DMS153 (cell line): ENCODE measurements at regions not wholly inside any gene's neighbourhood (a gene's known extent, or its start where the extent isn't known, plus 50 kb on each side); places are given as distances from the start of the nearest gene placed in this dataset.

Source experiments
- DNase-seq: peaks from one replicate; lab custom pipeline; 2025; lab: John Stamatoyannopoulos, UW

DNA sequence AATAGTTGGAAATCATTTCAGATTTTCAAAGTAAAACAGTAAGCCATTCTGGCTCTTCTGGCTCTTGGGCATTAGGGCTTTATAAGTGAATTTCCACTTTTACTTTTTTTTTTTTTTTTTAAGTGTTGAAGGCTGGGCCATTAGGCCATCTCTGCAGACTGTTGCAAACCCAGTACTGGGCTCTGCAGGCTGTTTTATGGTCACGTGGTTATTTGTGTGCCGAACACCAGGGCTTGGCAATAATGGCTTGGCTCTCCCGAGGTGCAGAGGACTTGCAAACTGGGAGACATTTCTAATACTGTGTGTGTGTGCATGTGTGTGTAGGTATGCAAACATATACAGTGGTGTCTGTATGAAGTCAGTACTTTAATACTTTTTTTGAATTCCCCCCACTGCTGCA, 194.9 kb upstream of the CDH5 start:
- DNase-seq, result no peak

DNA sequence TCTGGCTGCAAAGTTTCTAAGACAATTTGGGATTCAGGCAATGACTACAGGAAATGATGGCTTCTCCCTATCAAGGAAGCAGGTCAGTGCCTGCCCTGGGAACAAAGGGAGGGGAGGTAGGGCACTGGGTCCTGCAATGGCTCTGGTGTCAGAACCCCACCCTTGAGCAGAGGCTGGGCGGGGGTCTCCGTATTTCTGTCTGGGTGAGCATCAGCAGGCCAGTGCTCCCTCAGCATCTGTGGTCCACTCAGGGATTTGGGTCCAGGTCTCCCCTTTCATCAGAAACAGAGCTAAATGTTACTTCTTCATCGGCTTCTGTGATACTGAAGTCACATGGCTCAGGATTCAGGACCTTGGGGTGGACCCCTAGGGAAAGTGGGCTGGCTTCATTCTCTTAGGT, 195.5 kb upstream of the CDH5 start:
- no peak for DNase-seq

DNA sequence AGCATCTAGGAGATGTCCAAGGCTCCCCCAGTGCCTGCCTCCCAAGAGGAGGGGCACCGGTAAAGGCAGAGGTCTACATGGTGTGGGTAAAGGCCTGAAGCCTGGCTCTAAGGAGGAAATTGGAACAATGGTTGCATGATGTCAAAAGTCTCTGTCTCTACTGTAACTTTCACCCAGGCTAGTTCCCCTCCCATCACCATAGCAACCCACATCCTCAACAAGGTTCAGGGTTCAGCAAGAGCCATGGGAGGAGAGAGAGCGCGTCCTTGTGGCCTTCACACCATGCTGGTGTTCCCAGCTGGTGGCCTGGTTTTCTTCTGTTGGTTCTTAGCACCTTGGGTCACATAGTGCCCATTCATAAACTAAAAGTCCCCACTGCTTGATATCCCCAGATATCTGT, 196.7 kb upstream of the CDH5 start:
- no peak for DNase-seq

DNA sequence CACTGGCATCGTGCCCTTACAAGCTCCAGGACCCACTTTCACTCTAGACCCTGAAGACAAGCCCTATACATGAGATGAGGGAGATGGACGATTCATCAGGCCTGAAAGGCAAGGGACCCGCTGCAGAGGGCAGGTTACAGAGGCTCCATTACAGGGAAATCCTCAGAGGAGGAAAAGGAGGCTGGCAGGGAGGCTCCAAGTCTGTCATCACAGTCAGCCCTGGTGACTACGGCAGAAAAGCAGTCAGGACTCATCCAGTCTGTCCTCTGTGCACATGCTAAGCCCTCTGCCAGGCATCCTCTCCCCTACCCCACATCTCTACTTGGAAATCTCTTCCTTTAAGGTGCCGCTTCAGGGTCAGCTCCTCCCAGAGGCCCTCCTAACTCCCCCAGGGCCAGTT, 197.7 kb upstream of the CDH5 start:
- no peak for DNase-seq

DNA sequence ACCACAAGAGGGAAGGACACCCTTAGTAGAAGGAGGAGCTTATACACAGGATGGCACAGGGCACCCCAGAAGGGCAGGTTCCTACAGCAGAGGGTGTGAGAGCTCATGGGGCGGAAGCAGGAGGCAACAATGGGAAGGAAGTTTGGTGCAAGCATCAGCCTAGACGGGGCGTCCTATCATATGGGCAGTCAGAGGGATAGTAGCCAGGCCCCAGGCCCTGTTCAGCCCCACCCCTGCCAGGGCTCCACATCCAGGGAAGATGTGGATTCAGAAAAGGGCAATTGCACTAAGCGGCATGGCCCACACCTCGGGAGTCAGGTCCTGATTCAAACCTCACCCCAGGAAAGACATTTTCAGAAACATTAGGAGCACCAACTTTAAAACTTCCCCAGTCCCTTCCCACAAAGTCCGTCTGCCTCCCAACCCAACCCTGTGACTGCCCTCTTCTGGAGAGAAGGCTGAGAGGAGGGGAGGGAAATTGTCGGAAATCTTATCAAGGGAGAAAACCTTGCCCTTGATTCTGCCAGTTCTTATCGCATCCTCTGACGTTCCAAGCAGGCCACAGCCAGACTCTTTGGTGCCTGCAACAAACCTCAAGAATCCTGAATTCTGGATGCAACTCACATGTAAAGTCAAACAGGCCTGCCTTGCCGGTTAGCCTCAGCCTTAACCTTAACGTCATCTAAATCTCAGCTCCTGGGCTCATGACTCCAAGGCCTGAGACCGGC, 198.8 kb upstream of the CDH5 start:
- DNase-seq, result no peak

DNA sequence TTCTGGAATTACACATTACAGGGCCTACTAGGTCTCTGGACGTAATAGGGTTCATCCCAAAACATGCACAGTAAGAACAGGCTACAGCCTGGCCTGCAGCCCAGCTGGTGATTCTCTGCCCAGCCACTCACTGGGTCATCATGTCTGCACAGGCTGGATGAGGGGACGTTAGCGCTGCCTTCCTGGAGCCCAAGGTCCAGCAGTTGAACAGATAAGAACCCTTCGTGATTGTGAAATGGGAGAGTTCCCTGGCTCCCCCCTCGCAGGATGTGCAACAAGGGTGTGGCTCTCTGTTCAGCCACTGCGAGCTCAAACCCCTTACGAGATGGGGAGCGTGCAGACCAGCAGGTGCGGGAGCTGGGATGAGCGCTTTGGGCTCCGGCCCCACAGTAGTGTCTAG, 200.0 kb upstream of the CDH5 start:
- no peak for DNase-seq

DNA sequence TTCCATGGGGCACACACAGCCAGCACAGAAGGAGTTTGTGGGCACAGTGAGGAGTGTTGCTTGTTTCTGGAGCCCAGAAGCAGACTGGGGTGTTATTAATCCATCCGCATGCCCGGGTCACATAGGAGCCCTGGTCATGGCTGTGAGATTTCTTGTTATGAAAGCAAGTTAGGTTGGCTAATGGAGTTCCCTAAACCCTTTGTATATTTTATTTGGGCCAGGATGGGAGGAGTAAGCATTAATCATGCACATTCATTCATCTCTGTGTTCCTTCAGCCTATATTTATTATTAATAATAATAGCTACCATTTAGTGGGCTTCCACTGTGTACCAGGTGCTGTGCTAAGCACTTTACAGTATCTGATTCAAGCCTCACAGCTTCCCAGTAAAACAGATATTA, 200.6 kb upstream of the CDH5 start:
- DNase-seq, result no peak

DNA sequence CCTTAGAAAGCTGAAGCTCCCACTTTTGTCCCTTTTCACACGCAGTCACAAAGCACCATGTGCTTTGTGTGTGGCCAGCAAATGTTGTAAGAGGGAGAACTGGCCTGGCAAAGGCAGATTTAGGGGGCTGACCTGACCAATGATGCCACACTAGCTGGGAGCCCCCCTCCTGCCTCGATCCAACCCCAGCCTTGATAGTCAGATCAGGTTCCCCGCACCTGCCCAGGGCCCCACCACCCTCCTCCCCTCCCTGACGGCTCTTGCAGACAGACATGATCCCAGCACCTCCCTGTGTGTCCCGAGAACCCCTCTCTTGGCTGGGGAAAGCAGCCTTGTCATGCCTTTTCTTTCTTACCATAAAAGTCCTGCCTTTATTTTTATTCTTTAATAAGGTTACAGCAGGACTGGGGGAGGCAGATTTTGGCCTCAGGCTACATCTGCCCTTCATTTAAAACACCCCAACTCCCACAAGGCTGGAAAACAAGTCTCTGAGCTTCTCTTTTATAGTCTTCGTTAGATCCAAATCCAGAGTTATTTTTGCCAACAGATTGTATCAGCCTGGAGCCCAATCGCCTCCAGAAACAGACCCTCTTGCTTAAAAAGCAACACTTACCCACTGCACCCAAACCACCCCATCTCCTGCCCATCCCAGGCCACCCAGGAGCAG, 201.8 kb upstream of the CDH5 start:
- DNase-seq, result no peak

DNA sequence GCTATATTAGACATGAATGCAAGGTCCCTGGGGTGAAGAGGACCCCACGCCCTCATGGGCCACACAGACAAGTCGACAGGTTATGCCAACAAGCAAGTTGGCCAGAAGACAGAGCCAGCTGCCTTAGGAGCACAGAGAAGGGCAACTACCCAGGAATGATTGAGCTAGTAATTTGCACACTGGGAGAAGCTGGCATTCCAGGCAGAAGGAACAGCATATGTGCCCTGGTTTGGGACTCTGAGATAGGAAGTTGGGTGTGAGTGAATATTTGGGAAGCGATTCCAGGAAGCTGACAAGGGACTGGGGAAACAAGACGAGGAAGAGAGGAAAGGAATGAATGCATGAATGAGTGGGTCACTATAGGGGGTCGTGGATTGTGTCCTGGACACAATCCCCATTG, 203.7 kb upstream of the CDH5 start:
- DNase-seq, result no peak

DNA sequence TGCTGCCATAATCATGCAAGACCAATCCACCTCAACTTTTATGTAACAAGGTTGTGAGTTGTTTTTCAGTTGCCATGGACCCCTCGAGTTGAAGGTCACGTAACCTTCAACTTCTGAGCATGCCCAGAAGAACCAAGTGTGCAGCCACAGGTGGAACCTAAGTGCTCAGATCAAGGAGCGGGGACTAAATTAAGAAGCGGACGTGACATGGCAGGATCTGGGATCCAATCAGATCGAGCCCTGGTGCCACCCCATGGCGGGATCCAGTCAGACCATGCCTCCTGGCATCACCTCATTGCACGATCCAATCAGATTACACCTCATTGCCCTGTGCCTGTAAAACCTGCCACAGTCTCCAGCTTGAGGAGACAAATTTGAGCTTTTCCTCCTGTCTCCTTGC, 204.5 kb upstream of the CDH5 start:
- no peak for DNase-seq

DNA sequence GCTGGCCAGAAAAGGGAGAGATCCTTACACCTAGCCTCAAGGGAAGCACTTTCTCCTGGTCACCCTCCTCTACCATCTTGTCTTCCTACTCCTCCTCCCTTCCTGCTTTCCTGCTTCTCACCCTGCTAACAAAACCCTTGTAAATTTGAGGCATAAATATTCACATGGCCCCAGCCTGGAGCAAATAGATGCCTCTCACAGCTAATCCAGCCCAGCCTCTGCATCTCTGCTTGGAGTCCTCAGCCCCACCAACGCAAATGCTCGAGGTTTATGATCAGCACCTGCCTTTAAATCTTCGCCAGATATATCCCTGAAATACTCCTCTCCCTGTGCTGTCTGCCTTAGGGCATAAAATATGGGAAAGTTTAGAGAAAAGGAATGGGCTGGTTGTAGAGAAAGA, 205.2 kb upstream of the CDH5 start:
- DNase-seq, result no peak

DNA sequence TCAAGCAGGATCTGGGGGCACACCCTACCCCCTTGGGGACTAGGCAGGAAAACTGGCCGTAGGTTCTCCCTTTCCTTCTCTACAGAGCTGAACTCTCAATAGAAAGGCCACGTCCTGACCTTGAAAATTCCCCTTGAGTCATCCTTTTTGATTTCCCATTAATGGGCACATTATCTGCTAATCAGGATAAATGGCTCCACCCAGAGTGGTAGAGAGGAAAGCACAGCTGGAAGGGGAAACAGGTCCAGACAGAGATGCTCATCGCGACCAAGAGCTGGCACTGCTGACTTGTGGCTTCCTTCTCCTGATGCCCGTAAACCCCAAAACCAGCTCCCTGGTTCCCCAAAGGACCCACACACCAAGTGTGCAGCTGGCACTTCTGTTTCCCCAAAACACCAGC, 206.5 kb upstream of the CDH5 start:
- DNase-seq, result no peak

DNA sequence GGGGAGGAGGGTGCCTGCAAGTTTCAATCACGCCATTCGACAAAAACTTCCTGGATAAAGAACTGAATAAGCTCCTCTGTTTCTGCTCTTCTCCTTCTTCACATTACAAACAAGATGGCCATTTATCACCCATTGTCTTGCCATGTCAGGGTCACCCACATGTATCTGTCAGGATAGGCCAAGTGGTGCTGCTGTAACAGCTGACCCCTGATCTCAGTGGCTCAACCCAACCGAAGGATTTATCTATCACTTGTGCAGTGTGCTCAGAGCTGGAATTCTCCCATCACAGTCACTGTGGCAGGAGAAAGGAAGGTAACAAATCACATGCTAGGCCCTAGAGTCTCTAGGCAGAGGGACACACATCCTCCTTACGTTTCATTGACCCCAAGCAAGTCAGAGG, 210.0 kb upstream of the CDH5 start:
- DNase-seq, result no peak

DNA sequence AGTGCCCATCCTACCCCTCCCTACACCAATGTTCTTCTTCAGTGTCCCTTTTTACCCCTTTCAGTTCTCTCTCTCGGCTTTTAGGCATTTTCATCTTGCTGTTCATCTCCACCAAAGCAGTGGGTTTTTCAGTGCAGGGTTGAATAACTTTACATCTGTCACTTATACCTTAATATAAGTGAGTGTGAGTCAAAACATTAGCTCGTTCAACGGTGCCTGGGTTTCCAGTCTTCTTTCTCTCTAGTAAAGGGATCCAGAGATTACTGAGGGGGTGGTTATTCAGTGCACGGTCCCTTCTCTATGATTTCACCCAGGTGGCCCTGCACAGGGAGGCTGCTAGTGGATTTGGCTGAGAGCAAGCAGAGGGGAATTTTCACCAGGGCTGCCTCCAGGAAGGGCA, 210.6 kb upstream of the CDH5 start:
- DNase-seq, result no peak

DNA sequence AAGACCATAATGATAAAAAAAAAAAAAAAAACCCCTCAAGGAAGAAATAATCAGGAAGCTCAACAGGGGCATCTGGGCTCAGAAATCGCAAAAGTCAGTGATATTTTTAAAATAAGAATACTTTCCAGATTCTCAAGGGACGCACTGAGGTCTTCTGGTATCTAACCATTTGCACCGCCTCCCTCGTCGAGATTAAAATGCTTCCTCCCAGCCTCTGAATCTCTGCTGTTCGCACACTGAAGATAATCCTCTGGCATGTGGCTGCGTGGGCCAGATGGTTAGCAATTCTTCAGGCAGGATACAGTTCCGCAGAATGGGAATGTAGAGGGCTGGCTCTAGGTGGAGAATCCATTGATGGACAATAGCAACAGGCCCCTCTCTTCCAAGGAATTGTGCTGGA, 211.7 kb upstream of the CDH5 start:
- DNase-seq, result no peak

DNA sequence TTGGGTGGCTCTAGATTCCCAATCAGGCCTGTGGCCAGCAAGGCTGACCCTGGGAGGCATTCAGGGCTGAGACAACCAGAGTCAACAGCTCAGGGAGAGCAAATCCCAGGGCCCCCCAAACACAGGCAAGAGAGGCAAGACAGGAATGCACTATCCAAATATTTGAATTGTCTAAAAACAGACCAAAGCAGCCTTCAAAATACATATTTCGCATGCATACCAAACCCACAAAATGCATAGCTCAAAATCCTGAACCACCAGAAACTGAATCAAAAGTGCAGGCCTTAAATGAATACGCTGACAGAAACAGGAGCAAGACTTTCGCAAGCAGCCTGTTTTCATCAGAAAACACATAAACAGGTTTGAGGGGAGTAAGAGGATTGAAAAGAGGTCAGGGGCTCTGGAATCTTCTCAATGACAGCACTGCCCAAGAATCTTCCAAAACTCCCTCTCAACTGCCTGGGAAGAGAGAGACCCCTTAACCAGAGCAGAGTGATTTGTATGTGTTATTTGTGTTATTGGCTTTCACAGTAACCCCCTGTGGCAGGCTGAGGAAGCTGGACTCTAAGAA, 213.6 kb upstream of the CDH5 start:
- DNase-seq, result no peak

DNA sequence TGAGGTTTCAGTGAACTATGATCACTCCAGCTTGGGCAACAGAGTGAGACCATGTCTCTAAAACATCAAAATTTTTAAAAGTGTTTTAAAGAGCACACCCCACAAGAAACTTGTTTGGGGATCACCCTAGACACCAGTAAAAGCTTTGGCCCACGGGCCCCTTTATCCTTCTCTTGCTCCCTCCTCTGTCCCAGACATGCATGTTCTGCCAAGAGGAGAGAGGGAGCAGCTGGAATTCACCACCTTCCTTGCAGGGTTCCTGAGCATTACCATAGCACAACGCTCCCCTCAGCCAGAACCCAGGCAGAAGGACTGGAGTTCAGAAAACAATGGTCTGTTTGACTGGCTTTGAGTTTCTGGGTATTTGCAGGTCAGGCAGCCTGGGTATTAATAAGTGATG, 214.3 kb upstream of the CDH5 start:
- no peak for DNase-seq

DNA sequence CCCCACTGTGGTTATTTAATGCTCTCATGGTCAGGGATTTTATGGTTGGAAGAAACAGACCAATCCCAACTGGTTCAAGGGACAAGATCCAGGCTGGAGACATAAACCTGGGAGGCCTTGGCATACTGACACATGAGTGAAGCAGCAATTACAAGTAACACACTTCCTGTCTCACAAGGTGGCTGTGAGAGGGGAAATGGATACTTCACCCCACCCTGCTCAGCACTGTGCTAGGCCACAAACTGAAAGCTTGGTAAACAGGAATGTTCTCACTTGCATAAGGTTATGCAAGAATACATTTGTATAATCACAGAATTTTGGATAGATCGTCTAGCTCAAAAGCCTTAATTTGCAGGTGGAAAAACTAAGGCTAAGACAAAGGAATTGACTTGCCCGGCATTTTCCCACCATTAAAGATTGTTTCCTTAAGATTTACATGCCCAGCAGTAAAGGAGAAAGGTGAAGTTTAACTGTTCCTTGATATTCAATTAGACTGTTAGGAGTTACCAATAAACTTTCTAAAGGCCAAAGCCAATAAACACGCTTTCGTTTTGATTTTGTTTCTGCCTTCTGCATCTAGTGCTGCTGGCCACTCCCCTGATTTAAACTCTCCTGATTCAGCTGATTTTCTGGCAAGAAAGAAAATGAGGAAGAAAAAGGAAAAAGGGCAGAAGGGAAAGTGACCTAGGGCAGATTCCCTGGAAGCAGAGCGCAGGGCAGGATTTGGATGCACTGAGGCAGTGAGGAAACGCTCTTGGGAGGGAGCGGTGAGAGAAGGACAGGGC, 215.6 kb upstream of the CDH5 start:
- DNase-seq, result no peak

DNA sequence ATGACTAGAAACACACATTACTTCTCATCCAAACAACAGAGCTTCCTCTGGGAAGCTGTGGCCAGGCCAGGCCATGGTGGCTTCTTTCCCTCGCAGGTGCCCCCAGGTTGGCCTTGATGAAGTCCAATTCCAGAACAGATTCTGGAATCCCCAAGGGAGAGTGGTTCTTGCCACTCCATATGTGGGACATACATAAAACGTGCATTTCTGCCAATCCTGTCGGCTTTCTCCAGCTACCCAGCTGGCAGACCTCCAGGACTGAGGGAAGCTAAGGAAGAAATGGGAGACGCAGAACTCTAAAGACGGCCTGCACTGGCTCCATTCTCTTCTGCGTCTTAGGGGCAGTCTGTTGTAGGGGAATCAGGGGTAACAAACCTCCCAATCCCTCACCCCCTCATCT, 219.2 kb upstream of the CDH5 start:
- DNase-seq, result no peak

DNA sequence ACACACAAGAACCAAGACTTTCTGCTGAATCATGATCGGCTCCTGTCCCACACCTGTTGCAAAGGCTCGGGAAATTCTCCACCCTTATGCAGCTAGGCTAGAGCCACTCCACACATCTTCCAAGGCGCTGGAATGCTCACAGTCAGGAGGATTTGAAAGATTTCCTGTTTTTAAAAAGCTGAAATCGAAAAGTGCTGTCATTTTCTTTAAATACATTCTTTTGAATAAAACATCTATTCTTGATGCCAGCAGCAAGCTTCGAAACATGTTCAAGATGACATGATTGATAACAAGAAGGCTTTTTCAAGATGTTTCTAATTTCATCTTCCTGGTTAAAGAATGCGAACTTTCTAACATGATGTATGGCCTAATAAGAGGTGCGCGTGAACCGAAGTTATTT, 219.7 kb upstream of the CDH5 start:
- no peak for DNase-seq

DNA sequence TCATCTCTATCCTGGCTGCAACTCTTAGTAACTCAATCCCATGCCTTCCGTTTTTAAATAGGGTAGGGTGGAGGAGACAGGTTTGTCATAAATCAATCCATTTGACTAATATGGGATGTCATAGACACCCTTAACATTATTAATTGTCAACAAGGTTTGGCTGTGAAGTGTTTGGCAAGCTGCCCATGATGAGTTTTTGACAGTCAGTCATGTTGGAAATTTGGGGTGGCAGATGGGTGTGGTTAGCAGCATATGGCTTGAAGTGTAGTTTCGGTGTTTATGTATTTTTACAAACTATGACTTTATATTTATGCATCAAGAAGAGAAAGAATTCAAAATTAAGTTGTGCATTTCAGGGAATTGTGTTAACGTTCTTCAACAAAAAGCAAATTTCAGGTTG, 221.8 kb upstream of the CDH5 start:
- peak; percentile 32 for DNase-seq

DNA sequence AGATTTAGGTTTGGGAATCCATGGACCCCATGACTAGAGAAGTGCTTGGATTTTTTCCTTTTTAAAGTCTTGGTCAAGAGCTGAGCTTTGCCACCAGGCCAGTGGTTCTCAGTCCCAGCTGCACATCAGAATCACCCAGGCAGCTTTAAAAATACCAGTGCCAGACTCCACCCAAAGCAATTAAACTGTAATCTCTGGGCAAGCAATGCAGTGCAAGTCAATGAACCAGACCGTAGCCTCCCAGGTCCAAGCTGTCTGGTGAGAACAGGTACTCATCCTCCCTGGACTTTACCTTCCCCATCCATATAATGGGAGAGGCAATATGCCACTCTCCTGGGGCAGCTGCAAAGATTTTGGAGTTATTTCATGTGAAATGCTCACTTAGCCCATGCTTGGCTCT, 223.1 kb upstream of the CDH5 start:
- DNase-seq, result no peak

DNA sequence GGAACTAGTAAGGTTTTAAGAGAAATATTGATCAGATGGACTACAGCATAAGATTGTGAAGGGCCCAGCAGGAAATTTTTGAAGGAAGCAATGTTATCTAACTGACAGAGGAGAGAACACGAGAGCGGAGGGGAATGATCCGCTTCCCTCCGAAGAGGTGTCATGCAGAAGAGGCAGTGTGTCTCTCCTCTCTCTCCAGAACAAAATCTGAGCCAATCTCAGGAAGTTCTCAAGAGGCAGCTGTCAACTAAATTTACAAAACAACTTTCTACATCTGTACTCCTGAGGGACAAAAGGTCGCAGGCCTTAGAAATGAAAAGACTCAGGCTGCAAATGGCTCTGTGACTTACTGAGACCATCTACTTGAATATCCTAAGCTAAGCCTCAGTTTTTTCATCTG, 224.6 kb upstream of the CDH5 start:
- no peak for DNase-seq
